Body of pancreas (tissue), 4 donors: ENCODE measurements at regions not wholly inside any gene's neighbourhood (a gene's known extent, or its start where the extent isn't known, plus 50 kb on each side); places are given as distances from the start of the nearest gene placed in this dataset.
"Not testable (repeated sequence)": the region's sequence is repeated elsewhere in the genome, so short reads cannot be mapped to it uniquely, and the experiment has no call there.

Source experiments
- ATAC-seq: fragments of 150-250 bp; one replicate; pipeline ENCODE4 v1.9.1; 2016
- DNase-seq, 4 donors: peaks; one replicate each; pipeline ENCODE4 v3.0.0-alpha.2; 2019
- H3K27ac ChIP-seq, 4 donors: fragments of 200-600 bp; sonication (generic); 1 replicate in 3 of 4; 2 replicates in 1 of 4; pipeline versions ENCODE4 v1.5.1 to v1.6.1; 2016 to 2019; ENCODE audit warnings: mild to moderate bottlenecking in 1 of 4, mixed read lengths in 1 of 4, moderate library complexity in 1 of 4
- H3K27me3 ChIP-seq, 2 donors: fragments of 200-600 bp; sonication (generic); one replicate each; pipeline ENCODE4 v1.6.0; 2016; ENCODE audit warnings: mild to moderate bottlenecking in 1 of 2
- H3K36me3 ChIP-seq, 2 donors: fragments of 200-600 bp; sonication (generic); replicated peaks in 1 of 2; 2 replicates each; pipeline ENCODE4 v1.5.1; 2016; ENCODE audit warnings: low read depth in 2 of 2; ENCODE audit not compliant: insufficient read depth in 1 of 2
- H3K4me1 ChIP-seq: fragments of 200-600 bp; sonication (generic); one replicate; pipeline ENCODE4 v1.6.0; 2016
- H3K4me3 ChIP-seq, 2 donors: fragments of 200-600 bp; sonication (generic); 1 replicate in 1 of 2; 2 replicates in 1 of 2; pipeline ENCODE4 v1.5.1; 2016 to 2019
- H3K9me3 ChIP-seq, 3 donors: fragments of 200-600 bp; sonication (generic); 1 replicate in 2 of 3; 2 replicates in 1 of 3; pipeline ENCODE4 v1.5.1; 2016
- CTCF ChIP-seq, 7 experiments: fragments of 450-650 bp in 4 of 7; fragments of 200-600 bp in 3 of 7; sonication (generic) in 3 of 7; IDR thresholded peaks; one replicate each; pipeline ENCODE4 v1.5.1; 2016 to 2019; ENCODE audit warnings: antibody characterized with exemption in 7 of 7
- POLR2A ChIP-seq, 3 donors: fragments of 450-650 bp; IDR thresholded peaks; one replicate each; pipeline ENCODE4 v1.6.1; 2016; ENCODE audit warnings: antibody characterized with exemption in 3 of 3, mild to moderate bottlenecking in 2 of 3
- WGBS, 2 donors: methylation state at CpG; one replicate each; pipeline ENCODE4 v1.1.5; 2017; 5-methylcytosine and 5-hydroxymethylcytosine counted together
- intact Hi-C: fragments of 100-400 bp; cut with DNase I; formaldehyde crosslinking; loops from one replicate; pipeline ENCODE4 v1.15.1; 2023

GRCh38 chr5:125249400-125249799 is 503.0 kb upstream of the ZNF608 start:
- no peaks in the 10 kb centered on the region for H3K36me3 ChIP-seq
- DNase-seq (no peak), ATAC-seq (no peak)
- no peaks in the 10 kb centered on the region for H3K27me3 ChIP-seq
- 58 to 60% methylated on average over 2 of the region's 2 CpGs for WGBS, 2 donors
- peaks cover 0 to 9% (median 0%) of the 10 kb centered on the region in 3 donors for H3K9me3 ChIP-seq
- H3K27ac ChIP-seq, result no peak overlapping the region
- no peak for TF ChIP-seq POLR2A (IDR thresholded peaks at IDR 0.05)
- TF ChIP-seq CTCF (IDR thresholded peaks at IDR 0.05), result no peak
- H3K4me3 ChIP-seq, result no peak overlapping the region
- no peaks in the 10 kb centered on the region for H3K4me1 ChIP-seq
- intact Hi-C loops, result no loop called here

- ATAC-seq (no peak), DNase-seq (no peak)
- intact Hi-C loops, result no loop called here
- Histone ChIP-seq H3K36me3 (no peaks in the 10 kb centered on the region), H3K27me3 (no peaks in the 10 kb centered on the region), H3K9me3 (peaks cover 0 to 12% (median 0%) of the 10 kb centered on the region in 3 donors), H3K4me1 (no peaks in the 10 kb centered on the region), H3K27ac (no peak overlapping the region), H3K4me3 (no peak overlapping the region)
- TF ChIP-seq CTCF (IDR thresholded peaks at IDR 0.05), result no peak
- TF ChIP-seq POLR2A (IDR thresholded peaks at IDR 0.05), result no peak
Observed at GRCh38 chr5:125251703-125252102, 505.3 kb upstream of the ZNF608 start.

GRCh38 chr5:125253634-125254033 is 507.2 kb upstream of the ZNF608 start:
- H3K4me3 ChIP-seq, H3K36me3 ChIP-seq, H3K27me3 ChIP-seq, H3K27ac ChIP-seq, intact Hi-C loops, H3K4me1 ChIP-seq, ATAC-seq, DNase-seq: not testable (repeated sequence)
- peaks cover 0 to 12% (median 0%) of the 10 kb centered on the region in 3 donors for H3K9me3 ChIP-seq
- WGBS, 2 donors, result 86 to 95% methylated on average over 7 of the region's 7 CpGs

GRCh38 chr5:125254267-125254666 is 507.8 kb upstream of the ZNF608 start:
- TF ChIP-seq CTCF (IDR thresholded peaks at IDR 0.05) (no peak), POLR2A (IDR thresholded peaks at IDR 0.05) (no peak)
- ATAC-seq (no peak), DNase-seq (no peak)
- 59 to 69% methylated on average over 3 of the region's 3 CpGs for WGBS, 2 donors
- Histone ChIP-seq H3K36me3 (no peaks in the 10 kb centered on the region), H3K9me3 (peaks cover 0 to 12% (median 0%) of the 10 kb centered on the region in 3 donors), H3K27me3 (no peaks in the 10 kb centered on the region), H3K27ac (no peak overlapping the region), H3K4me3 (no peak overlapping the region), H3K4me1 (no peaks in the 10 kb centered on the region)
- intact Hi-C loops, result no loop called here

- intact Hi-C loops, result no loop called here
- 75 to 87% methylated on average over 3 of the region's 3 CpGs for WGBS, 2 donors
Observed at GRCh38 chr5:125256296-125256695, 509.9 kb upstream of the ZNF608 start.

More at GRCh38 chr5:125256296-125256695, 509.9 kb upstream of the ZNF608 start:
- no peak for TF ChIP-seq CTCF (IDR thresholded peaks at IDR 0.05)
- TF ChIP-seq POLR2A (IDR thresholded peaks at IDR 0.05), result no peak
- ATAC-seq (no peak), DNase-seq (no peak)
- H3K27me3 ChIP-seq, result no peaks in the 10 kb centered on the region
- H3K4me1 ChIP-seq, result no peaks in the 10 kb centered on the region
- no peak overlapping the region for H3K27ac ChIP-seq
- H3K4me3 ChIP-seq, result no peak overlapping the region
- no peaks in the 10 kb centered on the region for H3K36me3 ChIP-seq
- peaks cover 0 to 12% (median 0%) of the 10 kb centered on the region in 3 donors for H3K9me3 ChIP-seq
